ENCODE measurements at regions not wholly inside any gene's neighbourhood (a gene's known extent, or its start where the extent isn't known, plus 50 kb on each side); places are given as distances from the start of the nearest gene placed in this dataset.

DNA sequence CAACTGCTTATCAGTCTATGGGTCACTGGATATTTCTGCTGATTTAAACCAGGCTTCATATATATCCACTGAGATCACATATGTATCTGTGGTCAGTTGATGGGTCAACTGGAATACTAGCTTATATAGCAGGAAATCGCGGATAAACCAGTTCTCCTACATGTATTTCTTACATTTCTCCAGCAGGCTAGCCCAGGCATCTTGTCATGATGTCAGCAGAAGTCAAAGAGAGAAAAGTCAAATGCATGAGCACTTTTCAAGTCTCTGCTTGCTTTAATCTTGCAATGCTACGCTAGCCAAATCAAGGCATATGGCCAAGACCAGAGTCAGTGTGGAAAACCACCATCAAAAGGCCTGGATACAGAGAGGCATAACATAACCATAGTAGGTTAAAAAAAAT is 1008.8 kb upstream of the DIAPH2 start (continued):
- TF ChIP-seq, protein P1, sequence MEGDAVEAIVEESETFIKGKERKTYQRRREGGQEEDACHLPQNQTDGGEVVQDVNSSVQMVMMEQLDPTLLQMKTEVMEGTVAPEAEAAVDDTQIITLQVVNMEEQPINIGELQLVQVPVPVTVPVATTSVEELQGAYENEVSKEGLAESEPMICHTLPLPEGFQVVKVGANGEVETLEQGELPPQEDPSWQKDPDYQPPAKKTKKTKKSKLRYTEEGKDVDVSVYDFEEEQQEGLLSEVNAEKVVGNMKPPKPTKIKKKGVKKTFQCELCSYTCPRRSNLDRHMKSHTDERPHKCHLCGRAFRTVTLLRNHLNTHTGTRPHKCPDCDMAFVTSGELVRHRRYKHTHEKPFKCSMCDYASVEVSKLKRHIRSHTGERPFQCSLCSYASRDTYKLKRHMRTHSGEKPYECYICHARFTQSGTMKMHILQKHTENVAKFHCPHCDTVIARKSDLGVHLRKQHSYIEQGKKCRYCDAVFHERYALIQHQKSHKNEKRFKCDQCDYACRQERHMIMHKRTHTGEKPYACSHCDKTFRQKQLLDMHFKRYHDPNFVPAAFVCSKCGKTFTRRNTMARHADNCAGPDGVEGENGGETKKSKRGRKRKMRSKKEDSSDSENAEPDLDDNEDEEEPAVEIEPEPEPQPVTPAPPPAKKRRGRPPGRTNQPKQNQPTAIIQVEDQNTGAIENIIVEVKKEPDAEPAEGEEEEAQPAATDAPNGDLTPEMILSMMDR (IDR thresholded peaks at IDR 0.05; ENCODE audit: control extremely low read depth in 1 of 3, insufficient read depth in 1 of 3, low read depth in 1 of 3, low read length in 3 of 3), result no peak
- TF ChIP-seq TBP (IDR thresholded peaks at IDR 0.05; ENCODE audit: low read depth, low read length) (no peak), MAX (IDR thresholded peaks at IDR 0.05) (no peak), RFX5 (IDR thresholded peaks at IDR 0.05; ENCODE audit: borderline replicate concordance, low read depth, low read length) (no peak), GTF2F1 (IDR thresholded peaks at IDR 0.05; ENCODE audit: borderline replicate concordance, low read depth, low read length) (no peak)

Data from H1 (cell line).